Upper lobe of left lung (tissue), 6 donors: ENCODE measurements at regions not wholly inside any gene's neighbourhood (a gene's known extent, or its start where the extent isn't known, plus 50 kb on each side); places are given as distances from the start of the nearest gene placed in this dataset.

ENCODE experiments used
- ATAC-seq, 2 donors: fragments of 200-7000 bp; cut with Tn5 transposase; one replicate each; pipeline ENCODE4 v1.9.1; 2022; ENCODE audit warnings: mild to moderate bottlenecking in 2 of 2, moderate library complexity in 2 of 2; ENCODE audit not compliant: low FRiP score in 2 of 2
- DNase-seq, 2 donors: peaks; one replicate each; pipeline ENCODE4 v3.0.0-alpha.2; 2019 to 2020
- H3K27ac ChIP-seq, 4 donors: fragments of 200-600 bp; sonication (generic); one replicate each; pipeline ENCODE4 v1.5.1; 2016 to 2019
- H3K27me3 ChIP-seq, 4 donors: fragments of 200-600 bp; sonication (generic); one replicate each; pipeline ENCODE4 v1.5.1; 2017 to 2019
- H3K36me3 ChIP-seq, 4 donors: fragments of 200-600 bp; sonication (generic); one replicate each; pipeline ENCODE4 v1.5.1; 2016 to 2019
- H3K4me1 ChIP-seq, 4 donors: fragments of 200-600 bp; sonication (generic); one replicate each; pipeline ENCODE4 v1.5.1; 2018 to 2019
- H3K4me3 ChIP-seq, 4 donors: fragments of 200-600 bp; sonication (generic); one replicate each; pipeline ENCODE4 v1.5.1; 2017 to 2019; ENCODE audit warnings: mild to moderate bottlenecking in 2 of 4, moderate library complexity in 1 of 4
- H3K9me3 ChIP-seq, 4 donors: fragments of 200-600 bp; sonication (generic); one replicate each; pipeline ENCODE4 v1.5.1; 2018 to 2019
- EP300 ChIP-seq, 4 donors: sonication (generic); formaldehyde crosslinking; IDR thresholded peaks; one replicate each; pipeline ENCODE4 v1.5.1; 2017; ENCODE audit warnings: antibody characterized with exemption in 4 of 4, control low read depth in 2 of 4
- POLR2A ChIP-seq, 4 donors: fragments of 450-650 bp; IDR thresholded peaks; one replicate each; pipeline ENCODE4 v1.5.1; 2016 to 2017; ENCODE audit warnings: antibody characterized with exemption in 4 of 4, mild to moderate bottlenecking in 2 of 4
- POLR2AphosphoS5 ChIP-seq, 2 donors: sonication (generic); formaldehyde crosslinking; IDR thresholded peaks; one replicate each; pipeline ENCODE4 v1.5.1; 2017; ENCODE audit warnings: antibody characterized with exemption in 2 of 2
- WGBS, 2 donors: methylation state at CpG; one replicate each; pipeline ENCODE4 v1.1.5; 2017 to 2018; 5-methylcytosine and 5-hydroxymethylcytosine counted together
- TF ChIP-seq, protein P1 (sequence below), 6 experiments: fragments of 450-650 bp in 4 of 6; fragments of 200-600 bp in 2 of 6; sonication (generic) in 2 of 6; IDR thresholded peaks; one replicate each; pipeline ENCODE4 v1.5.1; 2016 to 2019; ENCODE audit warnings: antibody characterized with exemption in 6 of 6
- donor health status: DM: no; HTN: no; CAD: no; lungs with moderate emphysema.
- donor health status: DM: no; HTN: yes; CAD: no; lungs with severe emphysema.

GRCh38 chr13:42384265-42384664, 112.3 kb downstream of the AKAP11 start:
- H3K9me3 ChIP-seq, result no peaks in the 10 kb centered on the region
- H3K36me3 ChIP-seq, result no peaks in the 10 kb centered on the region
- ATAC-seq, result no peak
- WGBS, 2 donors, result 93 to 95% methylated on average over 3 of the region's 3 CpGs
- no peaks in the 10 kb centered on the region for H3K27me3 ChIP-seq
- H3K4me1 ChIP-seq, result peaks cover 0 to 2% (median 0%) of the 10 kb centered on the region in 4 donors
- TF ChIP-seq POLR2AphosphoS5 (IDR thresholded peaks at IDR 0.05) (no peak), EP300 (IDR thresholded peaks at IDR 0.05) (no peak)
- H3K27ac ChIP-seq, result no peak overlapping the region
- no peak overlapping the region for H3K4me3 ChIP-seq
- DNase-seq, result no peak

DNA sequence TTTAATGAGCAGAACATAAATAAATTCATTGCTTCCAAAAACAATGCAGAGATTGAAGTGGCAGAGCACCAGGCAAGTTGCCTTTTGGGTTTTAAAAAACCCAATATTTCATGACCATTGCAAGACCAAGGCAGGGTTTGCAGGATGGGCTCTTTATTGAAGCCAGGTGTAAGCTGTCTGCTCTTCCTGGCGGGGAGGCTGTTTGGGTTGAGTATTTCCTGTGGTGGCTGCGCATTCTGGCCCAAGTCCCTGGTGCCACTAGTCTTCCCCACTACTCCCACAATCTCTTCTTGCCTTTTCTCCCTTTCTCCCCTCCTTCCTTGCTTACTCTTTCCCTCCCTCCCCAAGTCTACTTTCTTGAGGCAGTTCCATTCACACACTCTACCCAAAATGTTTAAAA, 116.4 kb downstream of the AKAP11 start:
- DNase-seq (no peak), ATAC-seq (no peak)
- TF ChIP-seq POLR2AphosphoS5 (IDR thresholded peaks at IDR 0.05) (no peak), POLR2A (IDR thresholded peaks at IDR 0.05) (no peak), EP300 (IDR thresholded peaks at IDR 0.05) (no peak)
- TF ChIP-seq, protein P1, sequence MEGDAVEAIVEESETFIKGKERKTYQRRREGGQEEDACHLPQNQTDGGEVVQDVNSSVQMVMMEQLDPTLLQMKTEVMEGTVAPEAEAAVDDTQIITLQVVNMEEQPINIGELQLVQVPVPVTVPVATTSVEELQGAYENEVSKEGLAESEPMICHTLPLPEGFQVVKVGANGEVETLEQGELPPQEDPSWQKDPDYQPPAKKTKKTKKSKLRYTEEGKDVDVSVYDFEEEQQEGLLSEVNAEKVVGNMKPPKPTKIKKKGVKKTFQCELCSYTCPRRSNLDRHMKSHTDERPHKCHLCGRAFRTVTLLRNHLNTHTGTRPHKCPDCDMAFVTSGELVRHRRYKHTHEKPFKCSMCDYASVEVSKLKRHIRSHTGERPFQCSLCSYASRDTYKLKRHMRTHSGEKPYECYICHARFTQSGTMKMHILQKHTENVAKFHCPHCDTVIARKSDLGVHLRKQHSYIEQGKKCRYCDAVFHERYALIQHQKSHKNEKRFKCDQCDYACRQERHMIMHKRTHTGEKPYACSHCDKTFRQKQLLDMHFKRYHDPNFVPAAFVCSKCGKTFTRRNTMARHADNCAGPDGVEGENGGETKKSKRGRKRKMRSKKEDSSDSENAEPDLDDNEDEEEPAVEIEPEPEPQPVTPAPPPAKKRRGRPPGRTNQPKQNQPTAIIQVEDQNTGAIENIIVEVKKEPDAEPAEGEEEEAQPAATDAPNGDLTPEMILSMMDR (IDR thresholded peaks at IDR 0.05), result no peak
- 52 to 70% methylated on average over 2 of the region's 2 CpGs for WGBS, 2 donors
- H3K4me3 ChIP-seq, result no peak overlapping the region
- H3K27ac ChIP-seq, result no peak overlapping the region
- H3K36me3 ChIP-seq, result no peaks in the 10 kb centered on the region
- H3K9me3 ChIP-seq, result no peaks in the 10 kb centered on the region
- no peaks in the 10 kb centered on the region for H3K27me3 ChIP-seq
- H3K4me1 ChIP-seq, result peaks cover under 1 to 7% (median 3%) of the 10 kb centered on the region in 4 donors

- no peak overlapping the region for H3K4me3 ChIP-seq
These were observed 117.1 kb downstream of the AKAP11 start for GRCh38 chr13:42389041-42389440.

GRCh38 chr13:42392180-42392579, 120.2 kb downstream of the AKAP11 start:
- no peak for ATAC-seq
- Histone ChIP-seq H3K4me1 (peaks cover 4 to 20% (median 12%) of the 10 kb centered on the region in 4 donors), H3K36me3 (no peaks in the 10 kb centered on the region), H3K4me3 (no peak overlapping the region), H3K27me3 (no peaks in the 10 kb centered on the region), H3K9me3 (no peaks in the 10 kb centered on the region), H3K27ac (no peak overlapping the region)
- TF ChIP-seq EP300 (IDR thresholded peaks at IDR 0.05), result no peak
- TF ChIP-seq, protein P1 (IDR thresholded peaks at IDR 0.05), result no peak
- no peak for TF ChIP-seq POLR2A (IDR thresholded peaks at IDR 0.05)
- TF ChIP-seq POLR2AphosphoS5 (IDR thresholded peaks at IDR 0.05), result no peak
- DNase-seq, result no peak
- whole genome bisulfite sequencing, 2 donors, result 56 to 92% methylated on average over 1 of the region's 1 CpG

More at GRCh38 chr13:42389041-42389440, 117.1 kb downstream of the AKAP11 start:
- H3K27ac ChIP-seq, result no peak overlapping the region
- no peaks in the 10 kb centered on the region for H3K27me3 ChIP-seq
- peaks cover 4 to 11% (median 7%) of the 10 kb centered on the region in 4 donors for H3K4me1 ChIP-seq
- DNase-seq, result no peak
- ATAC-seq, result no peak
- TF ChIP-seq EP300 (IDR thresholded peaks at IDR 0.05) (no peak), POLR2AphosphoS5 (IDR thresholded peaks at IDR 0.05) (no peak), POLR2A (IDR thresholded peaks at IDR 0.05) (no peak)
- TF ChIP-seq, protein P1 (IDR thresholded peaks at IDR 0.05), result no peak
- no peaks in the 10 kb centered on the region for H3K36me3 ChIP-seq
- no peaks in the 10 kb centered on the region for H3K9me3 ChIP-seq

- TF ChIP-seq POLR2A (IDR thresholded peaks at IDR 0.05), result no peak
- Histone ChIP-seq H3K9me3 (no peaks in the 10 kb centered on the region), H3K36me3 (no peaks in the 10 kb centered on the region), H3K27ac (peak overlapping the region in 2 of 4 donors; percentile 19 to 38), H3K4me1 (peaks cover 4 to 20% (median 12%) of the 10 kb centered on the region in 4 donors), H3K4me3 (no peak overlapping the region), H3K27me3 (no peaks in the 10 kb centered on the region)
- ATAC-seq (no peak), DNase-seq (no peak)
- WGBS, 2 donors, result 82 to 87% methylated on average over 6 of the region's 6 CpGs
These were observed 121.0 kb downstream of the AKAP11 start for GRCh38 chr13:42392716-42393572.
